GM18507 (cell line): ENCODE measurements at regions not wholly inside any gene's neighbourhood (a gene's known extent, or its start where the extent isn't known, plus 50 kb on each side); places are given as distances from the start of the nearest gene placed in this dataset.

ENCODE experiments used
- DNase-seq: peaks from one replicate; pipeline ENCODE4 v3.0.0; 2011; ENCODE audit warnings: low read depth; ENCODE audit not compliant: insufficient read length; ENCODE audit errors: extremely low spot score
- FAIRE-seq: peaks from 2 replicates; lab custom pipeline; 2011; peaks lifted over from hg19 to GRCh38; lab: Jason Lieb, UNC

- FAIRE-seq, result no peak
These were observed 164.1 kb downstream of the PHETA1 start for GRCh38 chr12:111204788-111205241.

GRCh38 chr12:111203969-111204368 lies 164.9 kb downstream of the PHETA1 start:
- no peak for DNase-seq
- FAIRE-seq, result no peak

More at GRCh38 chr12:111204788-111205241, 164.1 kb downstream of the PHETA1 start:
- no peak for DNase-seq

- no peak for DNase-seq
- no peak for FAIRE-seq
These were observed 165.4 kb downstream of the PHETA1 start for GRCh38 chr12:111203446-111203845.

DNA sequence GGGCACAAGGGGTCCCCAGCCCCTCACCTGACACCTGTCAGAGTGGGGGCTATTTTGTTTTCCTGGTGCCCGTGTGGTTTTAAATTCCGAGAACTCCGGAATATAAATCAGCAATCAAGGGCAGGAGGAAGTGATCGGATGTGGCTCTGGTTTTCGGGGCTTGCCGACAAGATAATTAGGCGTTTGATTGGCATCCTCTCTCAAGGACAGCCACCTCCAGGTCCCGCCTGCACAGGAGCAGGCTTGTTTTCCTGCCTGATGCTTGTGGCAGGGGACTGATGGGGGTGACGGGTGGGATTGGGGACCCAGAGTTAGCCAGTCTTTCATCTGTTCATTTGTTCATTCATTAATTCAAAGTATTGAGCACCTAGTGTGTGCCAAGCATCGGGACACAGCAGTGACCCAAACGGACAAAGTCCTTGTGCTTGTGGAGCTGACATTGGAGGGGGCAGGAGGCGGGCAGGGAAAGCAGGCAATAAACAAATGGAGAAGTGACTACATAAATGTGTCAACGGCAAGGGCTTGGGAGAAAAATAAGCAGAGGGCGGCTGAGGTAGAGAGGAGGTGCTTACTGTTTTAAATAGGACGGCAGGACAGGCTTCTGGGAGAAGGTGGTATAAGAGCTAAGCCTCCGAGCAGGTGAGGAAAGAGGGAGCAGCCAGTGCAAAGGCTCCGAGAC lies 166.5 kb downstream of the PHETA1 start:
- DNase-seq (no peak), FAIRE-seq (no peak)

DNA sequence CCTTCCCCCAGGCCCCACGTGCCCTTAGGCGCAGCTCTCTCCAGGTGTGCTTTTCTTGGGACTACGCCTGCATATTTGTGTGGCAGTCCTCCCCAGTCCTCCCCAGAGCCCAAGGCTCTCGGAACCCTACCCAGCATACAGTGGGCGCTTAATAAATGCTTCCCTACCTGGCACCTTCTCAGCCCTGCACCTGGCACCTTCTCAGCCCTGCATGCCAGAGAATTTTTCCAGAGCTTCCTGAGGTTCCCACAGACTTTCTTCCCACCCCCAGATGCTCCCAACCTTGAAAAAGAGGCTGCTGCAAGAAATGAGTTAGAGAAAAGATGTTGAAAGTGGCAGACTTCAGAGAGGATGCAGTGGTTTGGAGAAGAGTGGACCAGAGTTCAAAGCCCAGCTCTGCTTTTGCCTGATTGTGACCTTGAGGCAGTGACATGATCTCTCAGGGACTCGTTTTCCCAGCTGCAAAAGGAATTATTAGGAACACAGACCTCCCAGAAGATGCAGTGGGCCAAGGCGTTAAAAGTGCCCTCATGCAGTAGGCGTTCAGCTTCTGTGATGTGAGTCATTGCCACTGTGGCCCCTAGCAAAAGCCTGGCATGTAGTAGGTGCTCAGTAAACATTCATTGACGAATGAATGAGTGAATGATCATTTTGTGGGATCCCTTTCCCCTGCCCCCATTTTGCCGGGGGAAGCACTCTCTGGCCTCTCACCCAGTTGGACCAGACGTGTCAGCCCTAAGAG lies 167.2 kb downstream of the PHETA1 start:
- FAIRE-seq, result no peak

DNA sequence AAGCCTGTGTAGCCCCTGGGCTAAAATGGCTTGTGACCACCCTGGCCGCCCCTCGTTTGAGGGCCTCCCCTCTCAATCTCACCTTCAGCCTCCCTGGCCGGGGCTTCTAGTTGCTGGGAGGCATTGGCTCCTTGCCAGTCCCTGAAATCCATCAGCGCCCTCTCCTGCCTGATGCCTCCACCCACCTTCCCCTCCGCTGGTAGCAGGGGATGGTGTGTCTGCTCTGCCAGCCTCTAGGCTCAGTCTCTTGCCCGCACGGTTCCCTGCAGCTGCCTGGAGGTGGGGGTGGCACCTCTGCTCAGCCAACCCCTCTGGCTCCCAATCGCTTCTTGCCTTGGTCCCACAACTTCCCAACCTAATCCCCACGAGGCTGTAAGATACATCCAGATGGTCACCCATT lies 167.9 kb downstream of the PHETA1 start:
- no peak for FAIRE-seq

More for the DNA sequence above, 167.2 kb downstream of the PHETA1 start:
- no peak for DNase-seq

GRCh38 chr12:111197376-111197944 lies 171.4 kb downstream of the PHETA1 start:
- FAIRE-seq (no peak), DNase-seq (no peak)

More for the DNA sequence above, 167.9 kb downstream of the PHETA1 start:
- no peak for DNase-seq

- DNase-seq (no peak), FAIRE-seq (no peak)
These were observed 172.4 kb downstream of the PHETA1 start for GRCh38 chr12:111196532-111196931.

- DNase-seq, result no peak
These were observed 173.6 kb downstream of the PHETA1 start for GRCh38 chr12:111195316-111195715.

GRCh38 chr12:111194703-111195051 lies 174.2 kb downstream of the PHETA1 start:
- DNase-seq, result no peak
- FAIRE-seq, result no peak

More at GRCh38 chr12:111195316-111195715, 173.6 kb downstream of the PHETA1 start:
- no peak for FAIRE-seq

- FAIRE-seq, result no peak
These were observed 174.8 kb downstream of the PHETA1 start for GRCh38 chr12:111193977-111194702.

DNA sequence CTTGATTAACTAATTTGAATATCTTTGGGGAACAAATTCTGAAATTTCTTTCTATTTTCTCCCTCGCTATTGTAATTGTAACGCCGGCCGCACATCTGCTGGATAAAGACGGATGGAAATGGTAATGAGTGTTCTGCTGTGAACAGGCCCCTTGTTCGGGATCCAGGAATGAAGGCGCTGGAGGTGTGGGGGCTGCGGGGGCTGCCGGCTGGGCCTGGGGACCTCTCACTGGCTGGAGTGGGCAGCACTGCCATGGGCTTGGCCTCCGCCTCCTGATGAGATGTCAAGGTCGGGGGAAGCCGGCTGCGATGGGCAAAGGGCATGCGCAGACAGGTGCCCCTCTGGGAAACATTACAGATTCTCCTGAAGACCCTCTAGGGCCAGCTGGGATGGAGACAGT lies 175.4 kb downstream of the PHETA1 start:
- no peak for FAIRE-seq
- DNase-seq, result no peak

More at GRCh38 chr12:111193977-111194702, 174.8 kb downstream of the PHETA1 start:
- DNase-seq, result no peak

DNA sequence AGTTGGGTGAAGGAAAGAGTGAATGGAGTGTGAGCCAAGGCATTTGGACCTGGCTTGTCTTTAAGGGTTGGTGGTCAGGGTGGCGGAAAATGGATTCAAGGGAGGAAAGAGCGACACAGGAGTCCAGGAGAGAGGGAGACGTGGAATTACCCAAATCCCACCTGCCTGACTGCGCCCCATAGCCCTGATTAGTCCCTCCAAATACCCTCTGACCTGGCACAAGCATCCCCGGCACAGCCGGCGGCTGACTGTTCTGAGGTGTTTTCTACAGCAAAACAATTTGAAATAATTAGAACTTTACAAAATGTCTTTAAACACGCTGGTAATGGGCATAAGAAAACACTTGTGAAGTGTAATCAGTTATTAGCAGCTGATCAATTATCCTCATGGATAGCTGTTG lies 175.8 kb downstream of the PHETA1 start:
- DNase-seq (no peak), FAIRE-seq (no peak)

DNA sequence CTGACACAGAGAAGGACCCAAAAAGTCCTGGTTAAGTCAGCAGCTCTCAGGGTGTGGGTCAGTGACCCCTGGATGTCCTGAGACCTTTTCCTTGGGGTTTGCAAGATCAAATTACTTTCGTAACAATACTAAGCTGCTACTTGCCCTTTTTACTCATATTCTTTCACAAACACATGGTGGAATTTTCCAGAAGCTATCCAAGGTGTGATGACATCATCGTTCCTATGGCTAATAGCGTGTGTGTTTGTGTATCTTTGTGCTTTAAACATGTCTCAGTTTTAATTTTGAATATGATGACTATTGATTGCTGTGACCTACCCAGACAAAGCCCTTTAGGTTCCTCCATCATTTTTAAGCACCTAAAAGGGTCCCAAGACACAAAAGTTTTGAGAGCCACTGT lies 176.2 kb downstream of the PHETA1 start:
- DNase-seq (no peak), FAIRE-seq (no peak)

DNA sequence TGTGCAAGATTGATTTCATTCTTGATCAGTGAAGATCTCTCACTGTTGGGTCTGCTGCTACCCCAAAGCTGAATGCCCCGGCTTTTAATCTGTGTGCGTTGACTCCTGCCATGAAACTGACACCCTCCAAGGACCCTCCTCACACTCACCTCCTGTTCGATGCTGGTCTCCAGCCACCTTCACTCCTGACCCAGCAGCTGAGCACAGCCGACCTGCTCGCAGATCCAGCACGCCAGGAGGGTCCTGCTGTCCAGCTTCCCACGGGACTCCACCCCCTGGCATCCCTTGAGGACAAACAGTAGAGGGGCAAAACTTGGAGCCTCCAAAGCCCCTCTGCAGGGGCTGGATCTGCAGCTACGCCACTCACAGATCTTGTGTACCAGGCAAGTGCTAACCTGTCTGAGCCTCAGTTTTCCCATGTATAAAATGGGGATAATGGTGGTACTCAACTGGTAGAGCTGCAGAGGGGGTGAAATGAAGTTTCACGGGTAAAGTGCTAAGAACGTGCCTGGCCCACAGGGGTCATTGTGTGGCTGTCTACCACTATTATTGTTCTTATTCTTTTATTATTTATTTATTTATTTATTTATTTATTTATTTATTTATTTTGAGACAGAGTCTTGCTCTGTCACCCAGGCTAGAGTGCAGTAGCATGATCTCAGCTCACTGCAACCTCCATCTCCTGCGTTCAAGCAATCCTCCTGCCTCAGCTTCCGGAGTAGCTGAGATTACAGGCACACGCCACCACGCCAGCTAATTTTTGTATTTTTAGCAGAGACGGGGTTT lies 178.0 kb downstream of the PHETA1 start:
- no peak for DNase-seq
- FAIRE-seq, result no peak

DNA sequence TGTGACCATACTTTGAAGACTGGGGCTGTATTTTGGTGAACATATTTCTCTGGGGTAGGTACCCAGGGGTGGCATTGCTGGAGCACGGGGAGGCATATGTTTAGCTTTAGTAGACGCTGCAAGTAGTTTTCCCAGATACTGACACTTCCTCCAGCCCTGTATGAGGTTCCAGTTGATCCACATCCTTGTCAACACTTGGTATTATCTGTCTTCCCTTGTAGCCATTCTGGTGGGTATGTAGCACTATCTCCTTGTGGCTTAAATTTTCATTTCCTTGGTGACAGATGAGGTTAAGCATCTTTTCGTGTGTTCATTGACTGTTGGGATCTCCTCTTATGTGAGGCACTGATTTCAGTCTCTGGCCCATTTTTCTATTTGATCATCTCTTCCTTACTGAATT lies 179.1 kb downstream of the PHETA1 start:
- no peak for FAIRE-seq
- no peak for DNase-seq

DNA sequence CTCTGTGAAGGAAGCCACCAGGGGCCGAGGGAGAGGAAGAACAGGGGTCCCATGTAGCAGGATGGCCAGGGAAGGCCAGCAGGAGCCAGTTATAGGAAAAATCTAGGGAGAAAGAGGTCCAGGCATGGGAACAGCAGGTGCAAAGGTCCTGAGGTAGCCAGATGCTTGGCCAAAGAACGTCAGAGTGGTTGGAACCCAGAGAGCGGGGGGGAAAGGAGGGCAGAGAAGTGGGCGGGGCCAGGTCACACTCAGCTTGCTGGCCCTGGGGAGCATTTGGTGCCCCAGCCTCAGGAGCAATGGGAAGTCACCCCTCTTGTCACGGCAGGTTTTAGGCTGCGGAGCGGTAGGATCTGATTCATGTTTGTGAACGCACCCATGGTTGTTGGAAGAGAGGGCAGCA lies 180.5 kb downstream of the PHETA1 start:
- FAIRE-seq, result no peak
- DNase-seq, result no peak

GRCh38 chr12:111186347-111186746 lies 182.5 kb downstream of the PHETA1 start:
- FAIRE-seq (no peak), DNase-seq (no peak)

DNA sequence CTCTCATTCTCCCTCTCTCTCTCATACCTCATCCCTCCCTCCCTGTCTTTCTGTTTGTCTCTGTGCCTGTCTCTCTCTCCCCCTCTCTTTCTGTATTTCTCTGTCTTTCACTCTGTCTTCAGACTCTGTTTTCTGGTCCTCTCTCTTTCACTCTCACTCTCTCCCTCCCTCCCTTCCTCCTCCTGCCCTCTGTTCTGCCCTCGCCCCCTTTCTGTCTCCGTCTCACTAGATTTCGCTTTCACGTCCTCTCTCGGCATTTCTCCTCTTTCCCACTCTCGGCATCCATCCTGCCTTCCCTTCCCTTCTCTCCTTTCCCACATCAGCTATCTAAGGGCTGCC lies 183.0 kb downstream of the PHETA1 start:
- no peak for DNase-seq
- FAIRE-seq, result no peak
